Left renal cortex interstitium (tissue), 4 donors: ENCODE measurements at regions not wholly inside any gene's neighbourhood (a gene's known extent, or its start where the extent isn't known, plus 50 kb on each side); places are given as distances from the start of the nearest gene placed in this dataset.

Experiments
- DNase-seq, 4 donors: peaks; one replicate each; pipeline ENCODE4 v3.0.0-alpha.2; 2013; ENCODE audit warnings: low read depth in 4 of 4, low spot score in 2 of 4, missing footprints in 1 of 4

- no peak for DNase-seq
Observed at GRCh38 chr12:28601570-28602058, 411.4 kb downstream of the CCDC91 start.

GRCh38 chr12:28602786-28603185, 412.5 kb downstream of the CCDC91 start:
- DNase-seq: no peak

GRCh38 chr12:28603239-28603638, 413.0 kb downstream of the CCDC91 start:
- DNase-seq: no peak

- DNase-seq: no peak
Observed at GRCh38 chr12:28603801-28604200, 413.5 kb downstream of the CCDC91 start.

- DNase-seq: no peak
Observed at GRCh38 chr12:28604240-28604639, 414.0 kb downstream of the CCDC91 start.

GRCh38 chr12:28606967-28607557, 416.8 kb downstream of the CCDC91 start:
- DNase-seq: no peak

- no peak for DNase-seq
Observed at GRCh38 chr12:28610401-28611114, 420.3 kb downstream of the CCDC91 start.

GRCh38 chr12:28611115-28611435, 420.8 kb downstream of the CCDC91 start:
- no peak for DNase-seq

GRCh38 chr12:28611449-28611848, 421.2 kb downstream of the CCDC91 start:
- no peak for DNase-seq

- no peak for DNase-seq
Observed at GRCh38 chr12:28618171-28618570, 427.9 kb downstream of the CCDC91 start.

- no peak for DNase-seq
Observed at GRCh38 chr12:28618772-28619171, 428.5 kb downstream of the CCDC91 start.

- DNase-seq: no peak
Observed at GRCh38 chr12:28620281-28620680, 430.0 kb downstream of the CCDC91 start.

- DNase-seq: no peak
Observed at GRCh38 chr12:28622406-28622805, 432.1 kb downstream of the CCDC91 start.

- DNase-seq: no peak
Observed at GRCh38 chr12:28626504-28626903, 436.2 kb downstream of the CCDC91 start.

GRCh38 chr12:28629691-28630090, 439.4 kb downstream of the CCDC91 start:
- no peak for DNase-seq

- no peak for DNase-seq
Observed at GRCh38 chr12:28631831-28632230, 441.6 kb downstream of the CCDC91 start.

GRCh38 chr12:28640519-28640918, 450.3 kb downstream of the CCDC91 start:
- DNase-seq: no peak

- no peak for DNase-seq
Observed at GRCh38 chr12:28645436-28645835, 455.2 kb downstream of the CCDC91 start.

GRCh38 chr12:28645891-28646290, 455.6 kb downstream of the CCDC91 start:
- no peak for DNase-seq

- no peak for DNase-seq
Observed at GRCh38 chr12:28650906-28651305, 460.6 kb downstream of the CCDC91 start.

- DNase-seq: no peak
Observed at GRCh38 chr12:28652239-28652638, 462.0 kb downstream of the CCDC91 start.

GRCh38 chr12:28681980-28682379, 467.1 kb upstream of the FAR2 start:
- no peak for DNase-seq

- DNase-seq: no peak
Observed at GRCh38 chr12:28683366-28683765, 465.7 kb upstream of the FAR2 start.
